ENCODE measurements at regions not wholly inside any gene's neighbourhood (a gene's known extent, or its start where the extent isn't known, plus 50 kb on each side); places are given as distances from the start of the nearest gene placed in this dataset.

- no peak for TF ChIP-seq POLR2A (IDR thresholded peaks at IDR 0.05)
- no peak for TF ChIP-seq CTCF (IDR thresholded peaks at IDR 0.05)
Measured at GRCh38 chr13:29925457-29926097, 75.2 kb upstream of the UBL3 start.

Data from uterus (tissue), 2 donors.